Bronchial epithelial cell (primary cell): ENCODE measurements at regions not wholly inside any gene's neighbourhood (a gene's known extent, or its start where the extent isn't known, plus 50 kb on each side); places are given as distances from the start of the nearest gene placed in this dataset.

Experiments used
- DNase-seq: peaks from one replicate; pipeline ENCODE4 v3.0.0-alpha.2; 2010; ENCODE audit warnings: low read depth
- FAIRE-seq: peaks from 2 replicates; lab custom pipeline; 2011; peaks lifted over from hg19 to GRCh38; lab: Jason Lieb, UNC
- H3K27me3 ChIP-seq: 2 replicates; pipeline ENCODE4 v1.5.1; 2011; ENCODE audit warnings: low read length; ENCODE audit not compliant: control insufficient read depth, insufficient read depth
- H3K36me3 ChIP-seq: 2 replicates; pipeline ENCODE4 v1.5.1; 2011; ENCODE audit warnings: low read length; ENCODE audit not compliant: control insufficient read depth, insufficient read depth
- H3K4me3 ChIP-seq: 2 replicates; pipeline ENCODE4 v1.5.1; 2011; ENCODE audit warnings: mild to moderate bottlenecking, low read depth, low read length, control low read depth
- TF ChIP-seq, protein P1 (sequence below): IDR thresholded peaks from 2 replicates; pipeline ENCODE4 v1.5.1; 2011; ENCODE audit warnings: mild to moderate bottlenecking, moderate library complexity, low read length, control low read depth, inconsistent platforms; ENCODE audit not compliant: insufficient read depth, severe bottlenecking

- Histone ChIP-seq H3K27me3 (no peaks in the 10 kb centered on the region), H3K4me3 (no peak overlapping the region), H3K36me3 (no peaks in the 10 kb centered on the region)
- TF ChIP-seq, protein P1, sequence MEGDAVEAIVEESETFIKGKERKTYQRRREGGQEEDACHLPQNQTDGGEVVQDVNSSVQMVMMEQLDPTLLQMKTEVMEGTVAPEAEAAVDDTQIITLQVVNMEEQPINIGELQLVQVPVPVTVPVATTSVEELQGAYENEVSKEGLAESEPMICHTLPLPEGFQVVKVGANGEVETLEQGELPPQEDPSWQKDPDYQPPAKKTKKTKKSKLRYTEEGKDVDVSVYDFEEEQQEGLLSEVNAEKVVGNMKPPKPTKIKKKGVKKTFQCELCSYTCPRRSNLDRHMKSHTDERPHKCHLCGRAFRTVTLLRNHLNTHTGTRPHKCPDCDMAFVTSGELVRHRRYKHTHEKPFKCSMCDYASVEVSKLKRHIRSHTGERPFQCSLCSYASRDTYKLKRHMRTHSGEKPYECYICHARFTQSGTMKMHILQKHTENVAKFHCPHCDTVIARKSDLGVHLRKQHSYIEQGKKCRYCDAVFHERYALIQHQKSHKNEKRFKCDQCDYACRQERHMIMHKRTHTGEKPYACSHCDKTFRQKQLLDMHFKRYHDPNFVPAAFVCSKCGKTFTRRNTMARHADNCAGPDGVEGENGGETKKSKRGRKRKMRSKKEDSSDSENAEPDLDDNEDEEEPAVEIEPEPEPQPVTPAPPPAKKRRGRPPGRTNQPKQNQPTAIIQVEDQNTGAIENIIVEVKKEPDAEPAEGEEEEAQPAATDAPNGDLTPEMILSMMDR = no peak
- DNase-seq = no peak
- FAIRE-seq = no peak
Observed at GRCh38 chr6:114398481-114398880, 55.7 kb upstream of the HS3ST5 start.
